GM19324 (cell line): ENCODE measurements at regions not wholly inside any gene's neighbourhood (a gene's known extent, or its start where the extent isn't known, plus 50 kb on each side); places are given as distances from the start of the nearest gene placed in this dataset.
"Not testable (repeated sequence)": the region's sequence is repeated elsewhere in the genome, so short reads cannot be mapped to it uniquely, and the experiment has no call there.

ENCODE experiments used
- ATAC-seq: cut with Tn5 transposase; IDR thresholded peaks from one replicate; pipeline ENCODE4 v1.9.1; 2021; ENCODE audit warnings: mild to moderate bottlenecking, moderate library complexity; ENCODE audit not compliant: unreplicated experiment, low FRiP score

GRCh38 chr2:183963609-183964008 lies 634.7 kb upstream of the ZNF804A start:
- no peak for ATAC-seq

- no peak for ATAC-seq
Observed at GRCh38 chr2:183964565-183964964, 633.8 kb upstream of the ZNF804A start.

GRCh38 chr2:183967756-183968155 lies 630.6 kb upstream of the ZNF804A start:
- ATAC-seq: no peak

GRCh38 chr2:183975676-183976075 lies 622.7 kb upstream of the ZNF804A start:
- not testable (repeated sequence) for ATAC-seq

- no peak for ATAC-seq
Observed at GRCh38 chr2:183984871-183985270, 613.5 kb upstream of the ZNF804A start.

- no peak for ATAC-seq
Observed at GRCh38 chr2:183991968-183992367, 606.4 kb upstream of the ZNF804A start.

GRCh38 chr2:183993052-183993451 lies 605.3 kb upstream of the ZNF804A start:
- ATAC-seq: no peak

GRCh38 chr2:183995632-183996031 lies 602.7 kb upstream of the ZNF804A start:
- ATAC-seq: no peak

- no peak for ATAC-seq
Observed at GRCh38 chr2:183996825-183997793, 601.2 kb upstream of the ZNF804A start.

- ATAC-seq: peak; percentile 99
Observed at GRCh38 chr2:183998041-183998796, 600.1 kb upstream of the ZNF804A start.

GRCh38 chr2:183998797-183999190 lies 599.5 kb upstream of the ZNF804A start:
- ATAC-seq: peak; percentile 7

GRCh38 chr2:184004289-184004947 lies 593.9 kb upstream of the ZNF804A start:
- ATAC-seq: peak; percentile 56

- peak; percentile 46 for ATAC-seq
Observed at GRCh38 chr2:184004948-184005672, 593.2 kb upstream of the ZNF804A start.

- no peak for ATAC-seq
Observed at GRCh38 chr2:184006998-184007397, 591.3 kb upstream of the ZNF804A start.

GRCh38 chr2:184026961-184027360 lies 571.4 kb upstream of the ZNF804A start:
- no peak for ATAC-seq

GRCh38 chr2:184030245-184030644 lies 568.1 kb upstream of the ZNF804A start:
- ATAC-seq: no peak

- ATAC-seq: no peak
Observed at GRCh38 chr2:184030989-184031388, 567.3 kb upstream of the ZNF804A start.

- peak; percentile 61 for ATAC-seq
Observed at GRCh38 chr2:184031402-184032147, 566.8 kb upstream of the ZNF804A start.

- ATAC-seq: no peak
Observed at GRCh38 chr2:184032983-184033382, 565.3 kb upstream of the ZNF804A start.

GRCh38 chr2:184037273-184037672 lies 561.1 kb upstream of the ZNF804A start:
- no peak for ATAC-seq
